HG02678 (cell line): ENCODE measurements at regions not wholly inside any gene's neighbourhood (a gene's known extent, or its start where the extent isn't known, plus 50 kb on each side); places are given as distances from the start of the nearest gene placed in this dataset.

Source experiments
- ATAC-seq: cut with Tn5 transposase; IDR thresholded peaks from one replicate; pipeline ENCODE4 v1.9.1; 2021; ENCODE audit warnings: mild to moderate bottlenecking, moderate library complexity; ENCODE audit not compliant: unreplicated experiment

GRCh38 chr3:162170581-162170980 lies 674.0 kb downstream of the OTOL1 start:
- no peak for ATAC-seq

GRCh38 chr3:162171970-162172369 lies 675.4 kb downstream of the OTOL1 start:
- no peak for ATAC-seq

GRCh38 chr3:162175145-162175544 lies 678.5 kb downstream of the OTOL1 start:
- no peak for ATAC-seq

GRCh38 chr3:162175878-162176277 lies 679.3 kb downstream of the OTOL1 start:
- ATAC-seq = no peak

DNA sequence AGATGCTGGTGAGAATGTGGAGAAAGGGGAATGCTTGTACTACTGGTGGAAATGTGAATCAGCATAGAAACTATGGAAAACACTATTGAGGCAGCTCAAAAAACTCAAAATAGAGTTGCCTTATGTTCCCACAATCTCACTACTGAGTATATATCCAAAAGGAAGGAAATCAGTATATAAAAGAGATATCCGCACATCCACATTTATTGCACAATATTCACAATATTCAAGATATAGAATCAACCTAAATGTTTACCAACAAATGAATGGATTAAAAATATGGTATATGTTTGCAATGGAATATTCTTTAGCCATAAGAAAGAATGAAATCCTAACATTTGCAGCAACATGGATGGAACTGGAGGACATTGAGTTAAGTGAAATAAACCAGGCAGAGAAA lies 686.8 kb downstream of the OTOL1 start:
- no peak for ATAC-seq

DNA sequence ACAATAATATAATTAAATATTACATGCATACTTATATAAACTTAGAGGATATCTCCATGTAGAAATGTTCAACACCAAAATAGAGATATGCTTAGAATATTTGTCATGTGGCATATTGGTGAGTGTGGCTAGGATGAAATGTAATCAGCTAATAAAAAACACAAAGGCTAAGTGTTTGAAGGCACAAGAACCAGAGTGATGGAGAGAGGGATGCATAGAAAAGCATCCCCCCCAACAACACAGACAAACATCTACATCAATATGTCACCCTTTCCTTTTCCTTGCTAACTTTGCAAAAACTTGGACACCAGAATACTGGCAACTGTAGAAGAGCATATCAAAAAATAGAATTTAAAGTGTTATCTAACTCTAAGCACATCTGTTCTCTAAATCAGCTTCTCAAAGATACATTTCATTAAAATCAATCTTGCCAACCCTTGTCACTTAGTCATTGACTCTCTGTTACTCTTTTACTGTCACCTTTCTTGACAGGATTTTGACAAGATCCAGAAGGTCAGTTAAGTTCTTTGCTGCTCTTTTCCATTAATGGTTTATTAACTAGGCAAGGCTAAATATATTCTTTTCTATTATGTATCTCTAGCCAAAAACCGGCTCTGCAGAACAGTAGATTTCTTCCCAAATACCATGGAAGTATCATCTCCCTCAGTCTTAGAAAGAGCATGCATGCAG lies 695.9 kb downstream of the OTOL1 start:
- ATAC-seq = no peak

DNA sequence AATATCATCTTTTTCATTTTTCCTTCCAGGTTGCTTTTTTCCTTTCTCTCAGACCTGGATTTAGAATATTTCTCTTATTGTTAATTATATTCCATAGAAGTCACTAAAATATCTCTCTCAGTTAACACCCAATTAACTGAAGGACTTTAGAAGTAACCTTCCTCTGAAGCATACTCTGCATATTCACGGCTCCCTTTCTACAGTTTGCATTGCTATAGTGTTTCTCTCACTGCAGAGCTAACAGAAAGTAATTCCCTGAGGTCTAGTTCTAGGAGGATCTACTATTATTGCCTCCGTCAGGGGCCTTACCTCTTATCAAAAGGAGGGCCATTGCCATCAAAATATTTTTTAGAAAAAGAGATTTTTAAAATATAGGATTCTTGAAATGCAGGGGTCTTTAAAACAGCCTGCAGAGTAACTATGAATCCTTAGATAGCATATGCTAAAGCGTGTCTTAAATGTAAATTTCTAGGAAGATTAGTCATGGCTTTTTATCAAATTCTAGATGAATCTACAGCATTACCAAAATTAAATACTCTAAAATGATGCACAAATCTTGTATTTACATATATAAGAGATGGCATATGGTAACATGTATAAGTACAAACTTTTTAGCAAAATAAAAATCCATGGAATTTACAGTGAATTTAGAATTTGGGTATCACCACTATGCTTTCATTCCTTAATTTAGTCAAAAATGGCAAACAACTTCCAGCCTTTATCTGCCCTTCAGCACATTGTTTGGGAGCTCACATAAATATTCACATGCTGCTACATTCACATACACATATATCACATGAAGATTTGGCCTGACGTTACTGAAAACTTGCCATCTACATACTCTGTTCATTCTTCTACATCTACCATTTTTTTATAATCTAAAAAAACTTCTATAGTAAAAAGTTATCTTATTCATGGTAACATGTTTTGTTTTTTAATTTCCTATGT lies 696.8 kb downstream of the OTOL1 start:
- ATAC-seq = no peak

- ATAC-seq = no peak
Measured at GRCh38 chr3:162195147-162195546, 698.5 kb downstream of the OTOL1 start.

- ATAC-seq = no peak
Measured at GRCh38 chr3:162196964-162197363, 700.4 kb downstream of the OTOL1 start.

DNA sequence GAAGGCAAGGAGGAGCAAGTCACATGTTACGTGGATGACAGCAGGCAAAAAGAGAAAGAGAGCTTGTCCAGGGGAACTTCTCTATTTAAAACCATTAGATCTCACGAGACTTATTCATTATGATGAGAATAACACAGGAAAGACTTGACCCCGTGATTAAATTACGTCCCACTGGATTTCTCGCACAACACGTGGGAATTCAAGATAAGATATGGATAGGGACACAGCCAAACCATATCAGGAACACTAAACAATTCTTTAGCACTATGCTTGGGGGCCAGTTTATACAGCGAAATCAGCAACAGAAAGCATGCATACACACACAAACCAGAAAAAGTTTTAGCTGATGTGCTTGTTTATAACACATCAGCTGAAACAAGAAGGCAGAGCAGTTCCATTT lies 704.2 kb downstream of the OTOL1 start:
- no peak for ATAC-seq

DNA sequence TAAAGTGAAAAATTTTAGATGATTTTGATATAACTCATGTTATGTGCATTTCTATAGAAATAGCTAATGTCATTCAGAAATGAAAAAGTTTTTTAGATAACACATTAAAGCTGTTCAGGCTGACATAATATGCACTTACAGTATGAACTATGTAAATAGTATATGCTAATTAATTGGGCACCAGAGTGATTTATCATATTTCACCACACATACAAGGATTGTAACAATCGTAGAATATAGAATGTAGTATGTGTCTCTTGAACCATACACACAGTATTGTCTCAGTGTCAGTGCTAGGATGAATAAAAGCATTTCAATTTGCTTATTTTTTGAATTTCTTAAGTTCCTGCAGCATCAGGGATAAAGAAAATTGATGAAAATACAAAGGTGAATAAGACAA lies 710.0 kb downstream of the OTOL1 start:
- ATAC-seq = no peak

- no peak for ATAC-seq
Measured at GRCh38 chr3:162211470-162211869, 714.9 kb downstream of the OTOL1 start.

GRCh38 chr3:162213196-162213595 lies 716.6 kb downstream of the OTOL1 start:
- ATAC-seq = no peak

GRCh38 chr3:162213956-162214355 lies 717.3 kb downstream of the OTOL1 start:
- no peak for ATAC-seq

GRCh38 chr3:162217647-162218046 lies 721.0 kb downstream of the OTOL1 start:
- ATAC-seq = no peak

- ATAC-seq = no peak
Measured at GRCh38 chr3:162218479-162218878, 721.9 kb downstream of the OTOL1 start.

DNA sequence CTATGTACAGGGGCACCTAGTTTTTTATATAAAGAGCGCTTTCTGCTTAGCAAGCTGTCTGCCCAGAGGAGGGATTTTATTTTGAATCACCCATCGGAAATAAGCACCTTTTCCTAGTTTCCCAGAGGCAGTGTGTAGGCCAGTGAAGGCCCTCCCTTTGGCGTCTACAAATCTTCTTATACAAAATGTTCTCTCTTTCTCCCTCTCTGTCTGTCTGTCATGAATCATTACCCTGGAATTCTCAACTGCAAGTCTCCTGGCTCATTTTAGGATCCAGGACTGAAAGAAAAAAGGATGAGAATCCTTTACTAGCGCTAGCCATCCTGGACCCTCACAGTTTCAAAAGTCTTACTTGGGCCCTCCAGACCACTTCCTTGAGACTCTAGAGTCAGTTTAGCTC lies 728.1 kb downstream of the OTOL1 start:
- ATAC-seq = no peak

- ATAC-seq = no peak
Measured at GRCh38 chr3:162236949-162237348, 740.3 kb downstream of the OTOL1 start.

DNA sequence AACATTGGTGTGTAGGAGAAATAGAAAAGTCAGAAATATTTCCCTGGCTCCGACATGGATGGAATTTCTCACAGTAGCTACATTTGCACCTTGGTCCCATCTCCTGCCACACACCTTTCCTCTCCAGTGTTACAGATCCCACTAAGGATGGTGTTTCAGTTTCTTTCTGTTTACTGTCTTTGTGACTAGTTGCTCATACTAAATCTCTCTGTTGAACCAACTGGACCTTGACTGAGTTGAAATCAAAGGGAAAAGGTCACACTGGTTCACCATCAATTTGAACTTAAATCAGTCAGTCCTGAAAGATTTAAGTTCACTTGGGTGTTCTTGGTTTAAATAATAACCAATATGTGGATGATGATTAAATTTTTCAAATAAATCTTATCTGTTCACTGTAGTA lies 754.2 kb downstream of the OTOL1 start:
- no peak for ATAC-seq

DNA sequence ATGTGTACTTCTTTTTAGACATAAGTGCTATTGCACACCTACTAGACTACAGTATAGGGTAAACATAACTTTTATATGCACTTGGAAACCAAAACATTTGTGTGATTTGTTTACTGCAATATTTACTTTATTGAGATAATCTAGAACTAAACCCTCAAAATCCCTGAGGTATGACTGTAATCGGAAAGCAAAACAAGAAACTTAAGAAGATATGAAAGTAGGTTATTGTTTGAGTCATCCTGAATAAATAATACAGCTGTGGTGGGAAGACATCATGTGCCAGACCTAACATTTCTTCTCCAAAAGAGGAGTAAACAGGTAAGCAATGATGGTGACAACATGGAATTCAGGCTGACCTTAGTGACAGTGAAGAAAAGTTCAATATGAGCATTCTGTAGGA lies 765.5 kb downstream of the OTOL1 start:
- ATAC-seq = no peak

GRCh38 chr3:162263596-162263995 lies 767.0 kb downstream of the OTOL1 start:
- no peak for ATAC-seq
